Activated CD8-positive, alpha-beta T cell treated with anti-CD3 and anti-CD28 coated beads for 36 hours (primary cell): ENCODE measurements at regions not wholly inside any gene's neighbourhood (a gene's known extent, or its start where the extent isn't known, plus 50 kb on each side); places are given as distances from the start of the nearest gene placed in this dataset.

Experiments used
- ATAC-seq: fragments of 200-7000 bp; cut with Tn5 transposase; one replicate; pipeline ENCODE4 v1.10.0; 2021; ENCODE audit warnings: mild to moderate bottlenecking, moderate library complexity
- CTCF ChIA-PET: fragments of 350-600 bp; sonication (Branson Sonifier 250); formaldehyde crosslinking; loops from one replicate; lab custom pipeline; 2021; ENCODE audit warnings: antibody characterized with exemption; lab: Charles Lee
- POLR2A ChIA-PET: fragments of 350-600 bp; sonication (Branson Sonifier 250); formaldehyde crosslinking; loops from one replicate; lab custom pipeline; 2021; ENCODE audit warnings: antibody characterized with exemption; lab: Charles Lee
- DNase-seq: peaks from one replicate; pipeline ENCODE4 v3.0.0-alpha.2; 2020
- H3K27ac Mint-ChIP-seq: one replicate; pipeline ENCODE4 v1.8.0; 2021; ENCODE audit warnings: mild to moderate bottlenecking, mixed read lengths
- H3K27me3 Mint-ChIP-seq: one replicate; pipeline ENCODE4 v1.8.0; 2021; ENCODE audit warnings: mixed read lengths
- H3K36me3 Mint-ChIP-seq: one replicate; pipeline ENCODE4 v1.8.0; 2021; ENCODE audit warnings: low read depth, mixed read lengths
- H3K4me1 Mint-ChIP-seq: one replicate; pipeline ENCODE4 v1.8.0; 2021; ENCODE audit warnings: low read depth, mixed read lengths
- H3K4me3 Mint-ChIP-seq: one replicate; pipeline ENCODE4 v1.8.0; 2021; ENCODE audit warnings: mild to moderate bottlenecking, moderate library complexity, mixed read lengths
- H3K9me3 Mint-ChIP-seq: one replicate; pipeline ENCODE4 v1.8.0; 2021; ENCODE audit warnings: mixed read lengths
- intact Hi-C: fragments of 100-400 bp; cut with micrococcal nuclease; formaldehyde crosslinking; loops from one replicate; pipeline ENCODE4 v1.10.0; 2022
- TF ChIP-seq, protein P1 (sequence below): fragments of 200-600 bp; IDR thresholded peaks from one replicate; pipeline ENCODE4 v1.8.0; 2022; ENCODE audit warnings: antibody characterized with exemption, mild to moderate bottlenecking

GRCh38 chr10:111999915-112000302, 183.7 kb downstream of the GPAM start:
- Mint-ChIP-seq H3K4me1 (no peaks in the 10 kb centered on the region), H3K9me3 (no peaks in the 10 kb centered on the region), H3K4me3 (no peak overlapping the region), H3K27ac (no peak overlapping the region), H3K36me3 (no peaks in the 10 kb centered on the region), H3K27me3 (peaks cover 7% of the 10 kb centered on the region)
- intact Hi-C loops = no loop called here
- no peak for ATAC-seq
- TF ChIP-seq, protein P1, sequence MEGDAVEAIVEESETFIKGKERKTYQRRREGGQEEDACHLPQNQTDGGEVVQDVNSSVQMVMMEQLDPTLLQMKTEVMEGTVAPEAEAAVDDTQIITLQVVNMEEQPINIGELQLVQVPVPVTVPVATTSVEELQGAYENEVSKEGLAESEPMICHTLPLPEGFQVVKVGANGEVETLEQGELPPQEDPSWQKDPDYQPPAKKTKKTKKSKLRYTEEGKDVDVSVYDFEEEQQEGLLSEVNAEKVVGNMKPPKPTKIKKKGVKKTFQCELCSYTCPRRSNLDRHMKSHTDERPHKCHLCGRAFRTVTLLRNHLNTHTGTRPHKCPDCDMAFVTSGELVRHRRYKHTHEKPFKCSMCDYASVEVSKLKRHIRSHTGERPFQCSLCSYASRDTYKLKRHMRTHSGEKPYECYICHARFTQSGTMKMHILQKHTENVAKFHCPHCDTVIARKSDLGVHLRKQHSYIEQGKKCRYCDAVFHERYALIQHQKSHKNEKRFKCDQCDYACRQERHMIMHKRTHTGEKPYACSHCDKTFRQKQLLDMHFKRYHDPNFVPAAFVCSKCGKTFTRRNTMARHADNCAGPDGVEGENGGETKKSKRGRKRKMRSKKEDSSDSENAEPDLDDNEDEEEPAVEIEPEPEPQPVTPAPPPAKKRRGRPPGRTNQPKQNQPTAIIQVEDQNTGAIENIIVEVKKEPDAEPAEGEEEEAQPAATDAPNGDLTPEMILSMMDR = no peak
- DNase-seq = no peak
- CTCF ChIA-PET = no interaction called here
- POLR2A ChIA-PET = no interaction called here

GRCh38 chr10:112000466-112000865, 183.1 kb downstream of the GPAM start:
- no peaks in the 10 kb centered on the region for H3K9me3 Mint-ChIP-seq
- ChIA-PET POLR2A (no interaction called here), CTCF (no interaction called here)
- TF ChIP-seq, protein P1 = no peak
- H3K4me1 Mint-ChIP-seq = no peaks in the 10 kb centered on the region
- ATAC-seq (no peak), DNase-seq (no peak)
- no peak overlapping the region for H3K27ac Mint-ChIP-seq
- intact Hi-C loops = no loop called here
- no peaks in the 10 kb centered on the region for H3K36me3 Mint-ChIP-seq
- H3K27me3 Mint-ChIP-seq = peaks cover 7% of the 10 kb centered on the region
- no peak overlapping the region for H3K4me3 Mint-ChIP-seq

- H3K4me3 Mint-ChIP-seq = no peak overlapping the region
- H3K27me3 Mint-ChIP-seq = peaks cover 5% of the 10 kb centered on the region
- H3K9me3 Mint-ChIP-seq = no peaks in the 10 kb centered on the region
- DNase-seq (no peak), ATAC-seq (no peak)
- ChIA-PET POLR2A (no interaction called here), CTCF (no interaction called here)
- TF ChIP-seq, protein P1 = no peak
- H3K4me1 Mint-ChIP-seq = no peaks in the 10 kb centered on the region
- intact Hi-C loops = no loop called here
- no peaks in the 10 kb centered on the region for H3K36me3 Mint-ChIP-seq
- no peak overlapping the region for H3K27ac Mint-ChIP-seq
Measured at GRCh38 chr10:112002206-112002605, 181.4 kb downstream of the GPAM start.

DNA sequence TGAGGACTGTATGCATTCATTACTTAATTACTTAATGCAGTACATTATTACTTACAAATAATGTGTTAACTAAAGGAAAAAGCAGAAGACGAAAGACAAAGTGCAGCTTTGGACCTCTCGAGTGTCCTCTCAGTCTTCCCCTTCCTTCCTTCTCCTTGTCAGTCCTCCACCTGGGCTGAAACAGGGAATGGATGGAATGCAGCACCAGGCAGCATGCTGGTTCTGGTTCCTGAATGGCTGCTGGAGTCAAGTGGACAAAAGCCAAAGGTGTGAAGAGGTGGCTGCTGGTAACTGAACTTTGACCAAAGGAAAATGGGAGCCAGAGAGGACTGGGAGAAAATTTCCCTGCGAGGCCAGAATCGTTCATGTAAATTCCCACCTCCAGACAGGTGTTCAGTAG, 179.5 kb downstream of the GPAM start:
- Mint-ChIP-seq H3K27me3 (no peaks in the 10 kb centered on the region), H3K27ac (no peak overlapping the region), H3K4me3 (no peak overlapping the region), H3K4me1 (no peaks in the 10 kb centered on the region), H3K36me3 (no peaks in the 10 kb centered on the region), H3K9me3 (no peaks in the 10 kb centered on the region)
- ChIA-PET POLR2A (no interaction called here), CTCF (no interaction called here)
- TF ChIP-seq, protein P1 = no peak
- no peak for ATAC-seq
- no peak for DNase-seq
- intact Hi-C loops = no loop called here

DNA sequence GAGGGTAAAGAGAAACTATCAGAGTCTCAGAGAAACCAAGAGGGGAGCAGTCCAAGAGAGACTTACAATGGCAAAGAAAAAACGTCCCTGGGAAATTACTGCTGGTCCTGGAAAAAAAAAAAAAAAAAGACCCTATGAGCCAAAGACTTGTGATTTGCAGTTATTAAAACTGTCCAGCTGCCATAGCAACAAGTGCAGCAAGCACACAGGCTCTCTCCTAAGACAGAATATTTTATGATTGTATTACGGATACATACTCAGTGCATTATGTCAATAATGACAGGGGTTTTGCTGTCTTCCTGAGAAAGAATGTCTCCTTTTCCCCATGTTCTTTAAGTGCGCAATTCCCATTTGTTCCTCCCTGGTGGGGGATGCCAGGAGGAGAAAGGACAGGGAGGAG, 178.5 kb downstream of the GPAM start:
- intact Hi-C loops = no loop called here
- TF ChIP-seq, protein P1 = no peak
- Mint-ChIP-seq H3K27me3 (no peaks in the 10 kb centered on the region), H3K27ac (no peak overlapping the region), H3K4me3 (no peak overlapping the region), H3K36me3 (no peaks in the 10 kb centered on the region), H3K9me3 (no peaks in the 10 kb centered on the region), H3K4me1 (no peaks in the 10 kb centered on the region)
- DNase-seq = no peak
- CTCF ChIA-PET = no interaction called here
- POLR2A ChIA-PET = interaction anchor here (0.7 kb wide), 1 partner anchor 17 kb away, joined by 3 read pairs; no protein-coding TSS in a partner anchor
- no peak for ATAC-seq
